ENCODE measurements at regions not wholly inside any gene's neighbourhood (a gene's known extent, or its start where the extent isn't known, plus 50 kb on each side); places are given as distances from the start of the nearest gene placed in this dataset.

GRCh38 chr6:22643780-22644179 lies 74.4 kb downstream of the HDGFL1 start:
- ChIA-PET POLR2A (no interaction called here), CTCF (no interaction called here)
- Mint-ChIP-seq H3K36me3 (ENCODE audit: low read depth) (no peaks in the 10 kb centered on the region), H3K9me3 (no peaks in the 10 kb centered on the region), H3K4me1 (no peaks in the 10 kb centered on the region), H3K4me3 (no peak overlapping the region), H3K27ac (no peak overlapping the region), H3K27me3 (no peaks in the 10 kb centered on the region)
- intact Hi-C loops (cut with micrococcal nuclease), result no loop called here
- no peak for TF ChIP-seq CTCF (IDR thresholded peaks at IDR 0.05)
- DNase-seq (no peak), ATAC-seq (ENCODE audit: low read depth) (no peak)

DNA sequence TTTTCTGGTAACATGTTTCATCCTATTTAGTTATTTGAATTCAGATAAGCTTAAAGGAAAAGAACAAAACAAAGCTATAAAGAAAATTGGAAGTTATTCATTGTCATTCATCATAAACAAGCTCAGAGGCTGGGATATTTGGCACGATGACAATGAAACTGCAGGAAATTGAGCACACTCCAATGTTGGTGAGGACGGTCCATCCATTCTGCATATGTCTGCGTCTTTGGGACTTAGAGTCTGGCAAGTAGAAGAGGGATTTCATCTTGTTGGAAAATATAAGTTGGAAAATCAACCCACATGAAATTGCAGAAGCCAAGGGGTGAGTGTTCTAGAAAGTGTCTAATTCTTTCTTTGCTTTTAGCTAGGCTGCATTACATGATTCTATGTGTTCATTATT lies 78.4 kb downstream of the HDGFL1 start:
- no peak for TF ChIP-seq CTCF (IDR thresholded peaks at IDR 0.05)
- Mint-ChIP-seq H3K36me3 (ENCODE audit: low read depth) (no peaks in the 10 kb centered on the region), H3K9me3 (no peaks in the 10 kb centered on the region), H3K27me3 (no peaks in the 10 kb centered on the region), H3K27ac (no peak overlapping the region), H3K4me1 (no peaks in the 10 kb centered on the region), H3K4me3 (no peak overlapping the region)
- CTCF ChIA-PET, result interaction anchor here (1.1 kb wide), 1 partner anchor 24 kb away, joined by 3 read pairs; no protein-coding TSS in a partner anchor
- POLR2A ChIA-PET, result no interaction called here
- ATAC-seq (ENCODE audit: low read depth) (no peak), DNase-seq (no peak)
- intact Hi-C loops (cut with micrococcal nuclease), result no loop called here

DNA sequence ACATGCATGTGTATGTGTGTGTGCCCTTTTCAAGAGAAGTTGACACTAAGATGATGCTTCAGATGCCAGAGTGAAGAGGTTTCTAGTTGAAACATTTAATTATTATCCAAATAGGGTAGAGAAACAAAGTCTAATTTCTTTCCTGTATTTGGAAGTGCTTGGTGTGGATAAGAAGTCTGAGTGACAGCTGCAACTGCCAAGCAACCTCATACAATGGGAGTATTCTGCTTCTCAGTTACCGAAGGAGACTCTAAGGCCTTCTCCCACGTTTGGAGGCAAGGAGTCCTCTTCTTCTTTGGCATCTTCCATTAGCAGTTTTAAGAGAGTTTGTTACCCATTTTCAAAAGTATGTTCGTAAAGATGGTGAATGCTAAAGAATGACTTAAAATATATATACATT lies 82.4 kb downstream of the HDGFL1 start:
- no peak overlapping the region for H3K27ac Mint-ChIP-seq
- ATAC-seq (ENCODE audit: low read depth) (no peak), DNase-seq (no peak)
- no peaks in the 10 kb centered on the region for H3K36me3 Mint-ChIP-seq (ENCODE audit: low read depth)
- H3K4me1 Mint-ChIP-seq, result no peaks in the 10 kb centered on the region
- no peaks in the 10 kb centered on the region for H3K9me3 Mint-ChIP-seq
- ChIA-PET CTCF (no interaction called here), POLR2A (no interaction called here)
- intact Hi-C loops (cut with micrococcal nuclease), result no loop called here
- no peak for TF ChIP-seq CTCF (IDR thresholded peaks at IDR 0.05)
- H3K4me3 Mint-ChIP-seq, result no peak overlapping the region
- H3K27me3 Mint-ChIP-seq, result no peaks in the 10 kb centered on the region

DNA sequence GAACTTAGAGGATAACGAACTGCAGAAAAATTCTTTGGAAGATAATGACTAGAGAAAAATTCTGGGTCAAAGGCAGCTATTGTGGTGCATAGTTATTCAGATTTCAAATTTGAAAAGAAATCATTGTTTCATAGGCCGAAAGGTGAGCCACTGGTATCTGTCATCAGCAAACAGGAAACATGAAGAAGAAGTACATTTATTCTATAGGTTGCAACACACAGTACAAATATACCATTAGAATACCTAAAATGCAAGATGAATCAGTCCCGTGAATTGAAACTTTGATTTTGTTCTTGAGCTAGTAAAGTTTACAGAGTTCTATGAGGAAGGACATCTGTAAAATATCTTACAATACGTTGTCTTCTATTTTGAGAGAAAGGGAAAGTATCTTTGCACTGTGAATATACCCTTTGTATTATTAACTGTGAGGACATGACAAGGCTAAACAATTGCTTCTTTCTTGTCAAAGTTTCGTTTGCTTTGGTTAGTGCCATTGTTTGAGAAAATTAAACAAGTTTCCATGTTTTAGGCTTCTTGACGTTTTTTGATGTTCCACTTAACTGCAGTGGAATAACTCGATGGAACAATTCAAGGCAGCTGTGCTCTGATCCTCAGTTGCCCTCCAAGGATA lies 84.7 kb downstream of the HDGFL1 start:
- Mint-ChIP-seq H3K27me3 (no peaks in the 10 kb centered on the region), H3K27ac (no peak overlapping the region), H3K9me3 (no peaks in the 10 kb centered on the region), H3K4me1 (peaks cover 8% of the 10 kb centered on the region), H3K4me3 (no peak overlapping the region), H3K36me3 (ENCODE audit: low read depth) (no peaks in the 10 kb centered on the region)
- TF ChIP-seq CTCF (IDR thresholded peaks at IDR 0.05), result no peak
- DNase-seq (no peak), ATAC-seq (ENCODE audit: low read depth) (no peak)
- POLR2A ChIA-PET, result no interaction called here
- intact Hi-C loops (cut with micrococcal nuclease), result no loop called here
- CTCF ChIA-PET, result no interaction called here

DNA sequence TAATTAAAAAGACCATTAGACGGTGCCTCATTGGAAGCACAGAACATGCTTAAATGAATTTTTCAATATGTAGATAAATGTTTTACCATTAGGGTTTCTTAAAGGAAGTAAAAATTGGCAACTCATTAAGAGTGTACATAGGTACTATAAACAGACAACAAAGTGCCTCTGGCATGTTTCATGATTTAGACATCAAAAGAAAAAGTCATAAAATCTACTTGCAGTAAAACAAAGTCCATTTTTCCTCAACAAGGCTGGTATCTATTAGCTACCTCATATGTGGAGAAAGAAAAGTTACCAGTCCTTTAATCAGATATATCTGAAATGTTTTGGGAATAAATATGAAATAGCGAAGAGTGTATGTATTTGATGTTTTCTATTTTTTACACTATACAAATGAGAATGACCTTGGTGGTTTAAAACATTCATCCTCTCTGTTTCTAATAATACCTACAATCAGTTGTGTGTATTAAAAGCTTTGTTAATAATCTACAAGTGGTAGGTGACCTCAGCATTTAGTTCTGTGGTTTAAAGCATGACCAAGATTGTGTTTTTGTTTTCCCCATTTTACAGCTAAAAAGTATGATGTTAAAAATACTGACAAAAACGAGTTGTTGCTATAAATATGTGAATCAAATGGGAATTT lies 87.5 kb downstream of the HDGFL1 start:
- H3K4me3 Mint-ChIP-seq, result no peak overlapping the region
- intact Hi-C loops (cut with micrococcal nuclease), result no loop called here

More for the DNA sequence above, 87.5 kb downstream of the HDGFL1 start:
- H3K4me1 Mint-ChIP-seq, result peaks cover 8% of the 10 kb centered on the region
- CTCF ChIA-PET, result no interaction called here
- H3K27me3 Mint-ChIP-seq, result no peaks in the 10 kb centered on the region
- H3K9me3 Mint-ChIP-seq, result peaks cover 2% of the 10 kb centered on the region
- TF ChIP-seq CTCF (IDR thresholded peaks at IDR 0.05), result no peak
- no peak for ATAC-seq (ENCODE audit: low read depth)
- H3K36me3 Mint-ChIP-seq (ENCODE audit: low read depth), result no peaks in the 10 kb centered on the region
- H3K27ac Mint-ChIP-seq, result no peak overlapping the region
- DNase-seq, result no peak
- POLR2A ChIA-PET, result no interaction called here
